GM12872 (cell line): ENCODE measurements at regions not wholly inside any gene's neighbourhood (a gene's known extent, or its start where the extent isn't known, plus 50 kb on each side); places are given as distances from the start of the nearest gene placed in this dataset.

Source experiments
- CTCF ChIP-seq: IDR thresholded peaks from 3 replicates; pipeline ENCODE4 v1.5.1; 2011; ENCODE audit warnings: low read depth, mild to moderate bottlenecking, low read length, moderate library complexity; ENCODE audit not compliant: insufficient read depth

DNA sequence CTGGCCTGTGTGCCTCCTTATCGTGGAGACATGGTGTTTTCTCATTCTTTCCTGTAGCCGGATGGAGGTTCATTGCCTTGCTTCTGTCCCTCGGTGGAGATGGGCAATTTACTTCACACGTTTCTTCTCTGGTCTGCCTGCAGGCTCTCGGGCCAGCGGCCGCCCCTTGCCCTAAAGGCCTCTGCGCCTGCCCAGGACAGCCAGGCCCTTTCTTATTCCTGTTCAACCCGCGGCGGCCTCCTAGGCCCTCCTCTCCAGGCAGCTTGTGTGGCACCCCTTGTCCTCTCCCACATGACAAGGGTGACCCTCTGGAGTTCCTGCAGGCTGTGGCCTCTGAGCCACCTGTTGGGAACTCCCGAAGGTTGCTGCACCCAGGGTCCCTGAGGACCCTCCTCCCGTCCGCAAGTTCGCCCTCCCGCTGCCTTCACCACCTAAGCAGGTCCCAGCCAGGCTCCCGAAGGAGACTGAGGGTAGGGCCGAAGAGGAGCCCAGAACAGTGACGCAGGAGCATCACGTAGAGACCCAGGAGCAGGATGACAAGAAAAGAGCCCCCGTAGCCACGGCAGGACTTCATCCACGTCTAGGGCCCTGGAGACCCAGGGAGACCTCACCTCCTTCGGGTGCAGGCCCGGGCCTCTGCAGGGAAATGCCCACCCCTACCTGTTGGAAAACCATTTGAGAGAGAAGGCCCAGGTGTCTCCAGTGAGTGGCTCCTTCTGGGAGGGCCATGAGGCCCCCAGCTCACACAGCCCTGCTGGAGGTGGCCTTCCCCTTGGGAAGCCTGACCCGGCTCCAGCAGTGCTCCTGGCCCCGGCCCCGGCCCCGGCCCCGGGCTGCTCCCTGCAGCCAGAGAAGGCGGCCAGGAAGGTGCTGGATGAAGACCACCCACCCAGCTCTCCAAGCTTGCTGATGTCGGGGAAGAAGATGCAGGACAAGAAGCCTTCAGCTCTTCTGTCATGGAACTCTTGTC lies 291.4 kb downstream of the TLE4 start:
- TF ChIP-seq CTCF, result no peak

DNA sequence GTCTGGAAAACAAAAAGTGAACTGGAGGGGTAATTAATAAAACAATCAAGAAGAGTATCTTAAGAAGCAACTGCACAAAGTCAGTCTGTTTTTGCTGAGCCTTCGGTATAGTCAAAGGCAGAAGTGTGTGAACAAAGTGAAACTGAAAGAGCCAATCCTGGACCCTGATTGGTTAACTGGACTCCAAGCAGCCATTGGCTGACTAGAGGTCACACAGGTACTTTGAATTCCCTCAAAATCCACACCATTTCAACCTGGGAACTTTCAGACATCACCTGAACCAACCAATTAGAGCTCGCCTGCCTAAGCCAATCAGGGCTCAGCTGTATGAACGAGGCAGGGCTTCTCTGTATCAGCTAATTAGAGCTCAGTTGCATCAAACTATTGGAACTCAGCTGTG lies 286.7 kb downstream of the TLE4 start:
- TF ChIP-seq CTCF, result no peak

DNA sequence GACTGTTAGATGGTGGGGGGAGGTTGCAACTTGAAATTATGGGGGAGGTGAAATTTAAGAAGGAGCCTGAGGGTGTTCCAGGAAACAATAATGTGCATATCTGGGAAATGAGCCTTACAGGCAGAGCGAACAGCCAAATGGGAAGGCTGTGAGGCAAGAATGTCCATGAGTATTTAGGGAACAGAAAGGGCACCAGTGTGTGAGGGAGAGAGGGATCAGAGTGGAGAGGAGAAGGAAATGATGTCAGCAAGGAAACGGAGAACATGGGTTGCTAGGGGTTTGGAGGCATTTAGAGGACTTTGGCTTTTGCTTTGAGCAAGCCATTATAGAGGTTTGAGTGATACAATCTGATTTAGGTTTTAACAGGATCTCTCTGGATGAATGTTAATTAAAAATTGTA lies 285.4 kb downstream of the TLE4 start:
- TF ChIP-seq CTCF, result no peak

DNA sequence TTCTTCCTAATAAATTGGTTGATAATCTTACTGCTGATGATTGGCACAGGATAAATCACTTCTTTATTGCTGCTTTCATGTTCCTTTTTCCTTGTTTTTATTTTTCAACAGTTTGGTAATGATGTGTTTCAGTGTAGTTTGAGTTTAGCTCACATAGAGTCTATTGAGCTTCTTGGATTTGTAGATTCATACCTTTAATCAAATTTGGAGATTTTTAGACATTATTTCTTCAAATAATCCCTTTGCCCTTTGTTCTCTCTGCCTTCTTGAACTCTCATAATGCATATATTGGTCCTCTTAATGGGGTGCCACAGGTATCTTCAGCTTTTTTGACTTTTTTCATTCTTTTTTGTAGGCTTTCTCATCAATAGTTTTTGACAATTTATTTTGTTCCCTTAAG lies 275.3 kb downstream of the TLE4 start:
- no peak for TF ChIP-seq CTCF

- TF ChIP-seq CTCF, result no peak
Observed at GRCh38 chr9:79829566-79830302, 258.0 kb downstream of the TLE4 start.

DNA sequence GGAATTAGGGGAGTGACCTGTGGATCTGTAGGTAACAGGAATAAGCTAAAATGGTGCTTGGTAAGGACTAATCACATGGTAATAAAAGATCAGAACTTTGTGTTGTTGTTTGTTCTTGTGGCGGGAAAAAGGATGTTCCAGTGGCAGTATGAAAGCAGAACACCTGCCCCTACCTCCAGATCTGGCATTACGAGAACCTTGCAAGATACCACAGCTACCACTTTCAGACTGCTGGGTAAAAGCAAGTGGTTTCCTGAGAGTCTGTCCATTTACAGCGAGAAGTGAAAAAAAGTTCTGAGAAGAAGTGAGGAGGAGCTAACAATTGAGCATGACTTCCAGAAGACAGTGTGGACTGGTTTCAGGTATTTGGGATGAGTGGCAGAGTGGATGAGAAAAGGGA lies 252.5 kb downstream of the TLE4 start:
- no peak for TF ChIP-seq CTCF

- no peak for TF ChIP-seq CTCF
Observed at GRCh38 chr9:79817438-79818004, 245.8 kb downstream of the TLE4 start.
